ENCODE measurements at regions not wholly inside any gene's neighbourhood (a gene's known extent, or its start where the extent isn't known, plus 50 kb on each side); places are given as distances from the start of the nearest gene placed in this dataset.

DNA sequence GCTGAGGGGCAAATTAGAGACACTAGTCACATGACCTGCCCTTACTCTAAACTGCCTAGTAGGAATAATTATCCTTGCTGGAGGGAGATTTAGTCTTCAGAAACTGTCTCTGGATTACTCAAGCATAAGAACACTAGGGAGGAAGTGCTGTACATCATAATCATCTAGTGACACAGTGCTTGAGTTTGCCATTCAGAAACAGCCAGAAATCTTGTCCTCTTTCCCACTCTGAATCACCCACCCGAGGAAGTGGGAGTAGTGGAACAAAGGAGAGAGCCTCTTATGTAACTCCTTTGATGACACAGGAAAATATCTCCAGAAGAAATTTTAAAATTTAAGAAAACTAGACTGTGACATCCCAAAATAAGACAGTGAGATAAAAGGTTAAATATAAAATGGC lies 69.3 kb upstream of the PCDH19 start:
- ATAC-seq (no peak), DNase-seq (no peak)
- no peaks in the 10 kb centered on the region for H3K4me1 ChIP-seq
- no peak overlapping the region for H3K4me3 ChIP-seq
- no peaks in the 10 kb centered on the region for H3K36me3 ChIP-seq (ENCODE audit: insufficient read depth in 1 of 2, low read depth in 1 of 2)
- no peak for TF ChIP-seq CTCF (IDR thresholded peaks at IDR 0.05)
- no peaks in the 10 kb centered on the region for H3K9me3 ChIP-seq
- WGBS, 3 donors = 42 to 65% (median 56%) methylated on average over 1 of the region's 1 CpG
- H3K27ac ChIP-seq = no peak overlapping the region
- intact Hi-C loops (cut with DNase I) = no loop called here
- H3K27me3 ChIP-seq (ENCODE audit: insufficient read depth in 3 of 3, low read length in 2 of 3) = no peaks in the 10 kb centered on the region

GRCh38 chrX:100478714-100479306 lies 68.7 kb upstream of the PCDH19 start:
- ATAC-seq (no peak), DNase-seq (no peak)
- intact Hi-C loops (cut with DNase I) = no loop called here
- WGBS, 3 donors = 24 to 60% (median 29%) methylated on average over 1 of the region's 1 CpG
- Histone ChIP-seq H3K27ac (no peak overlapping the region), H3K27me3 (ENCODE audit: insufficient read depth in 3 of 3, low read length in 2 of 3) (no peaks in the 10 kb centered on the region), H3K9me3 (no peaks in the 10 kb centered on the region), H3K4me1 (no peaks in the 10 kb centered on the region), H3K36me3 (ENCODE audit: insufficient read depth in 1 of 2, low read depth in 1 of 2) (no peaks in the 10 kb centered on the region), H3K4me3 (no peak overlapping the region)
- TF ChIP-seq CTCF (IDR thresholded peaks at IDR 0.05) = no peak

- peak overlapping the region; percentile 30 for H3K27ac ChIP-seq
- no peak for DNase-seq
- intact Hi-C loops (cut with DNase I) = no loop called here
- no peaks in the 10 kb centered on the region for H3K4me1 ChIP-seq
- WGBS, 3 donors = 11 to 24% (median 21%) methylated on average over 4 of the region's 4 CpGs
- ATAC-seq = peak in 1 of 4 donors; percentile 65
- H3K4me3 ChIP-seq = no peak overlapping the region
- TF ChIP-seq CTCF (IDR thresholded peaks at IDR 0.05) = no peak
- no peaks in the 10 kb centered on the region for H3K9me3 ChIP-seq
- no peaks in the 10 kb centered on the region for H3K27me3 ChIP-seq (ENCODE audit: insufficient read depth in 3 of 3, low read length in 2 of 3)
- H3K36me3 ChIP-seq (ENCODE audit: insufficient read depth in 1 of 2, low read depth in 1 of 2) = no peaks in the 10 kb centered on the region
These were observed 67.9 kb upstream of the PCDH19 start for GRCh38 chrX:100477958-100478357.

DNA sequence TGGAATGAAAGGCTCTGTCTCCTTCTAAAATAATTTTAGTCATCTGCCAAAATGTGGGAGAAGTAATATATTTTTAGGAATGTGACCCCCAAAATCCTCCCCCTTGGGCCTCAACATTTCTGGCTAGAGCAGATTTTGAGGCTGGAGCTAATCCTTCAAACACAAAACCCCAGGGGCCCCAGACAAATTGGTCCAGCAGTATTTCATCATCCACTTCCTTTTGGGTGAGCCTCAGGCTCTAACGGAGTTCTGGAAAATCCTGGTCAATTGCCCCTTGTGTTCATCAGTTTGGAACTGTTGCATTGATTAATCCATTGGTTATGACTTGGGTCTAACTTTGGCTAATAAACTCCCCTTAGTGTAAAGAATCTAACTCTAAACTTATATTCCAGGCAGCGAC lies 67.4 kb upstream of the PCDH19 start:
- intact Hi-C loops (cut with DNase I) = no loop called here
- peak overlapping the region; percentile 30 for H3K27ac ChIP-seq
- 41 to 49% (median 43%) methylated on average over 2 of the region's 2 CpGs for WGBS, 3 donors

More for the DNA sequence above, 67.4 kb upstream of the PCDH19 start:
- ATAC-seq (peak in 1 of 4 donors; percentile 35), DNase-seq (peak in 1 of 2 donors; percentile 12)
- H3K9me3 ChIP-seq = no peaks in the 10 kb centered on the region
- no peaks in the 10 kb centered on the region for H3K36me3 ChIP-seq (ENCODE audit: insufficient read depth in 1 of 2, low read depth in 1 of 2)
- no peaks in the 10 kb centered on the region for H3K27me3 ChIP-seq (ENCODE audit: insufficient read depth in 3 of 3, low read length in 2 of 3)
- H3K4me1 ChIP-seq = no peaks in the 10 kb centered on the region
- no peak for TF ChIP-seq CTCF (IDR thresholded peaks at IDR 0.05)
- no peak overlapping the region for H3K4me3 ChIP-seq

All from psoas muscle (tissue), 7 donors.